ENCODE measurements at regions not wholly inside any gene's neighbourhood (a gene's known extent, or its start where the extent isn't known, plus 50 kb on each side); places are given as distances from the start of the nearest gene placed in this dataset.

DNA sequence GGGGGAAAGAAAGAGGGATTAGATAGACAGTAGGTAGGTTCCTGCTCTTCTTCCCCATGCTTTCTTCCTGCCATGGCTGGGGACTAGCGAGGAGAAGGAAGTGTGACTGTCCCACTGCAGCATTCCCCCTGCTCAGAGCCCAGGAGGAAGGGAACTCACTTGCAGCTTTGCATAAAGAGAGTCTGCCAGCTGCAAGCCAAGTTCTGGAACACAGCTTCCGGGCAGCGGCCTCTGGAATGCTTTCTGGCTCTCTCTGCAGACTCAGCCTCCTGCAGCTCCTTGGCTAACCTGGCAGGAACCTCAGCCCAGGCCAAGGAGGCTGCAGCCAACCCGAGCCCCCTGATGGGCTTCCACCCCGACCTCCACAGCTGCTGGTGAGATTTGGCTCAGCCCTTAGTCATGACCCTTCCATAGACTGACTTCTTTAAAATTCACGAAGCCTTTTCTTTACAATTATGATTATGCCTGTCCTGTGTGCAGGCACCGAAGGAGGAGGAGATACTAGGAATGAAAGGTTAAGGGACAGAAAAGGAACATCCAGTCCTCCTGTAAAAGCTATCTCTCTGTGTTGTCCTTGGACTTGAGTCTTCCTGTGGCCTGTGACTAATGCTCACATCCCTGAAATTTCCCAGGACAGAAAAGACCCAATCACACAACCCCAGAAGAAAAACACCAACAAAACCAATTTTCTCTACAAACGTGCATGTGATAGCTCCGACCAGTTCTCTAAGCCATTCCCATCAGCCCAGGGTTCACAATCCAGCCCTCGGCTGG is 108.2 kb upstream of the OLIG2 start (continued):
- no peak for TF ChIP-seq CREB1 (CRISPR knock-in tag; IDR thresholded peaks at IDR 0.05)

GRCh38 chr21:32918478-32919120 is 107.1 kb upstream of the OLIG2 start:
- no peak overlapping the region for H3K4me3 Mint-ChIP-seq
- ChIA-PET POLR2A (no interaction called here), CTCF (interaction anchor here (0.6 to 2.3 kb wide), 7 partner anchors 13 to 443 kb away, joined by 3 to 13 read pairs (median 3); no protein-coding TSS in a partner anchor)
- H3K27me3 Mint-ChIP-seq (ENCODE audit: low read depth) = no peaks in the 10 kb centered on the region; the same call in 1 of the 2 replicates
- no peak overlapping the region for H3K27ac Mint-ChIP-seq
- peaks cover 37% of the 10 kb centered on the region for H3K9me3 Mint-ChIP-seq
- no peak for TF ChIP-seq CREM (CRISPR knock-in tag; IDR thresholded peaks at IDR 0.05)
- TF ChIP-seq NFATC4 (CRISPR knock-in tag; IDR thresholded peaks at IDR 0.05) = no peak
- no peak for TF ChIP-seq OVOL2 (CRISPR knock-in tag; IDR thresholded peaks at IDR 0.05; ENCODE audit: borderline replicate concordance)
- TF ChIP-seq, protein P1, sequence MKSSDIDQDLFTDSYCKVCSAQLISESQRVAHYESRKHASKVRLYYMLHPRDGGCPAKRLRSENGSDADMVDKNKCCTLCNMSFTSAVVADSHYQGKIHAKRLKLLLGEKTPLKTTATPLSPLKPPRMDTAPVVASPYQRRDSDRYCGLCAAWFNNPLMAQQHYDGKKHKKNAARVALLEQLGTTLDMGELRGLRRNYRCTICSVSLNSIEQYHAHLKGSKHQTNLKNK (CRISPR knock-in tag; IDR thresholded peaks at IDR 0.05) = no peak
- no peak for TF ChIP-seq ZNF671 (CRISPR knock-in tag; IDR thresholded peaks at IDR 0.05)
- TF ChIP-seq, protein P2, sequence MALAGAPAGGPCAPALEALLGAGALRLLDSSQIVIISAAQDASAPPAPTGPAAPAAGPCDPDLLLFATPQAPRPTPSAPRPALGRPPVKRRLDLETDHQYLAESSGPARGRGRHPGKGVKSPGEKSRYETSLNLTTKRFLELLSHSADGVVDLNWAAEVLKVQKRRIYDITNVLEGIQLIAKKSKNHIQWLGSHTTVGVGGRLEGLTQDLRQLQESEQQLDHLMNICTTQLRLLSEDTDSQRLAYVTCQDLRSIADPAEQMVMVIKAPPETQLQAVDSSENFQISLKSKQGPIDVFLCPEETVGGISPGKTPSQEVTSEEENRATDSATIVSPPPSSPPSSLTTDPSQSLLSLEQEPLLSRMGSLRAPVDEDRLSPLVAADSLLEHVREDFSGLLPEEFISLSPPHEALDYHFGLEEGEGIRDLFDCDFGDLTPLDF (CRISPR knock-in tag; IDR thresholded peaks at IDR 0.05) = no peak
- TF ChIP-seq CREB1 (CRISPR knock-in tag; IDR thresholded peaks at IDR 0.05) = no peak
- no peak for TF ChIP-seq NFYB (CRISPR knock-in tag; conservative IDR thresholded peaks at IDR 0.05; ENCODE audit: low read depth)
- TF ChIP-seq JUN (CRISPR knock-in tag; IDR thresholded peaks at IDR 0.05) = no peak
- no peak for TF ChIP-seq IRF1 (CRISPR knock-in tag; IDR thresholded peaks at IDR 0.05)
- TF ChIP-seq, protein P3, sequence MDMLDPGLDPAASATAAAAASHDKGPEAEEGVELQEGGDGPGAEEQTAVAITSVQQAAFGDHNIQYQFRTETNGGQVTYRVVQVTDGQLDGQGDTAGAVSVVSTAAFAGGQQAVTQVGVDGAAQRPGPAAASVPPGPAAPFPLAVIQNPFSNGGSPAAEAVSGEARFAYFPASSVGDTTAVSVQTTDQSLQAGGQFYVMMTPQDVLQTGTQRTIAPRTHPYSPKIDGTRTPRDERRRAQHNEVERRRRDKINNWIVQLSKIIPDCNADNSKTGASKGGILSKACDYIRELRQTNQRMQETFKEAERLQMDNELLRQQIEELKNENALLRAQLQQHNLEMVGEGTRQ (CRISPR knock-in tag; IDR thresholded peaks at IDR 0.05) = no peak
- no peak for TF ChIP-seq ETV6 (CRISPR knock-in tag; IDR thresholded peaks at IDR 0.05)
- no peak for TF ChIP-seq KAT7 (CRISPR knock-in tag; IDR thresholded peaks at IDR 0.05; ENCODE audit: borderline replicate concordance)
- peaks cover 19% of the 10 kb centered on the region for H3K36me3 Mint-ChIP-seq
- peaks cover 18% of the 10 kb centered on the region for H3K4me1 Mint-ChIP-seq
- DNase-seq (ENCODE audit: low spot score) = no peak
- ATAC-seq = peak; percentile 51

DNA sequence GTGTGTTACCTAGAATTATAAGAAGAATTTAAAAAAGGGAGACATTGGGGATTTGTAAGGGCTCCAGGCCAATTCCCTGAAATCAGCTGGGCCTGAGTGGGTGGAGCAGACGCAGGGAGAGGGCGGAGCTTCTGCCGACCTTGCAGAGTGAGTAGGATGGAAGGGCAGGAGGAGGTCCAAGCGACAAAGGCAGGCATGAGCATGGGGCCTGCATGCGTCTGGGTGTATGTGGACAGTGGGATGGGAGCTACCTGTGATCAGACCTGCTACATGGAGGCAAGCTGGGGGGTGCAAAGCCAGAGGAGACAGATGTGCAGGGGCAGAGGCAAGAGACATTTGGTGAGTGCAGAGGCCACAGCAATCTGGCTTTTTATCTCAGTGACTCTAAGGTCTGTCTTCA is 105.3 kb upstream of the OLIG2 start:
- peaks cover 23% of the 10 kb centered on the region for H3K36me3 Mint-ChIP-seq
- peaks cover 45% of the 10 kb centered on the region for H3K9me3 Mint-ChIP-seq
- peak; percentile 45; the same call in 1 of the 2 replicates for ATAC-seq
- DNase-seq (ENCODE audit: low spot score) = peak; percentile 26
- ChIA-PET CTCF (interaction anchor here (0.8 to 2.7 kb wide), 4 partner anchors 8 to 277 kb away, joined by 3 to 15 read pairs (median 6); no protein-coding TSS in a partner anchor), POLR2A (no interaction called here)
- H3K4me3 Mint-ChIP-seq = no peak overlapping the region
- peaks cover 3% of the 10 kb centered on the region; the same call in 1 of the 2 replicates for H3K27me3 Mint-ChIP-seq (ENCODE audit: low read depth)
- H3K4me1 Mint-ChIP-seq = peaks cover 18% of the 10 kb centered on the region
- H3K27ac Mint-ChIP-seq = no peak overlapping the region
- TF ChIP-seq, protein P4, sequence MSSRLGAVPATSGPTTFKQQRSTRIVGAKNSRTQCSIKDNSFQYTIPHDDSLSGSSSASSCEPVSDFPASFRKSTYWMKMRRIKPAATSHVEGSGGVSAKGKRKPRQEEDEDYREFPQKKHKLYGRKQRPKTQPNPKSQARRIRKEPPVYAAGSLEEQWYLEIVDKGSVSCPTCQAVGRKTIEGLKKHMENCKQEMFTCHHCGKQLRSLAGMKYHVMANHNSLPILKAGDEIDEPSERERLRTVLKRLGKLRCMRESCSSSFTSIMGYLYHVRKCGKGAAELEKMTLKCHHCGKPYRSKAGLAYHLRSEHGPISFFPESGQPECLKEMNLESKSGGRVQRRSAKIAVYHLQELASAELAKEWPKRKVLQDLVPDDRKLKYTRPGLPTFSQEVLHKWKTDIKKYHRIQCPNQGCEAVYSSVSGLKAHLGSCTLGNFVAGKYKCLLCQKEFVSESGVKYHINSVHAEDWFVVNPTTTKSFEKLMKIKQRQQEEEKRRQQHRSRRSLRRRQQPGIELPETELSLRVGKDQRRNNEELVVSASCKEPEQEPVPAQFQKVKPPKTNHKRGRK (CRISPR knock-in tag; IDR thresholded peaks at IDR 0.05; ENCODE audit: borderline replicate concordance) = no peak
- TF ChIP-seq GRHL2 (CRISPR knock-in tag; IDR thresholded peaks at IDR 0.05; ENCODE audit: insufficient replicate concordance, severe bottlenecking) (no peak), PREB (CRISPR knock-in tag; IDR thresholded peaks at IDR 0.05; ENCODE audit: borderline replicate concordance) (no peak), ZNF219 (CRISPR knock-in tag; IDR thresholded peaks at IDR 0.05; ENCODE audit: borderline replicate concordance) (no peak), MLX (CRISPR knock-in tag; IDR thresholded peaks at IDR 0.05) (no peak), TCF7 (CRISPR knock-in tag; IDR thresholded peaks at IDR 0.05; ENCODE audit: low read depth) (no peak)
